Mucosa of gallbladder (tissue), 1 donor: ENCODE measurements at regions not wholly inside any gene's neighbourhood (a gene's known extent, or its start where the extent isn't known, plus 50 kb on each side); places are given as distances from the start of the nearest gene placed in this dataset.

ENCODE experiments used
- DNase-seq: peaks from one replicate; pipeline ENCODE4 v3.0.0-alpha.2; 2020; ENCODE audit warnings: low spot score
- donor health status: DM: no; HTN: no; CAD: no.

GRCh38 chr12:114743289-114743688 lies 59.3 kb upstream of the TBX3 start:
- no peak for DNase-seq

- no peak for DNase-seq
Observed at GRCh38 chr12:114742363-114742762, 58.4 kb upstream of the TBX3 start.

GRCh38 chr12:114741940-114742339 lies 58.0 kb upstream of the TBX3 start:
- no peak for DNase-seq

- no peak for DNase-seq
Observed at GRCh38 chr12:114740448-114740847, 56.5 kb upstream of the TBX3 start.

GRCh38 chr12:114738460-114739184 lies 54.6 kb upstream of the TBX3 start:
- DNase-seq = no peak

GRCh38 chr12:114735680-114736374 lies 51.9 kb upstream of the TBX3 start:
- no peak for DNase-seq

GRCh38 chr12:114735011-114735410 lies 51.0 kb upstream of the TBX3 start:
- no peak for DNase-seq

- no peak for DNase-seq
Observed at GRCh38 chr12:114733919-114734318, 49.9 kb upstream of the TBX3 start.
